Duodenal mucosa (tissue), 2 donors: ENCODE measurements at regions not wholly inside any gene's neighbourhood (a gene's known extent, or its start where the extent isn't known, plus 50 kb on each side); places are given as distances from the start of the nearest gene placed in this dataset.

Source experiments
- H3K27ac ChIP-seq: one replicate; pipeline ENCODE4 v1.7.0; 2013; ENCODE audit warnings: low read depth, low read length
- H3K27me3 ChIP-seq, 2 donors: one replicate each; pipeline ENCODE4 v1.7.0; 2013; ENCODE audit warnings: low read length in 2 of 2, control low read depth in 1 of 2; ENCODE audit not compliant: insufficient read depth in 2 of 2, control insufficient read depth in 1 of 2
- H3K36me3 ChIP-seq, 2 donors: one replicate each; pipeline ENCODE4 v1.7.0; 2013; ENCODE audit warnings: low read length in 2 of 2, control low read depth in 1 of 2; ENCODE audit not compliant: insufficient read depth in 2 of 2, control insufficient read depth in 1 of 2
- H3K4me1 ChIP-seq, 2 donors: one replicate each; pipeline ENCODE4 v1.7.0; 2013; ENCODE audit warnings: low read length in 2 of 2, control low read depth in 1 of 2; ENCODE audit not compliant: insufficient read depth in 2 of 2, control insufficient read depth in 1 of 2
- H3K4me3 ChIP-seq, 2 donors: one replicate each; pipeline ENCODE4 v1.7.0; 2013; ENCODE audit warnings: low read length in 2 of 2, low read depth in 1 of 2
- H3K9ac ChIP-seq, 2 donors: one replicate each; pipeline ENCODE4 v1.7.0; 2013; ENCODE audit warnings: low read length in 2 of 2, low read depth in 1 of 2
- H3K9me3 ChIP-seq, 2 donors: one replicate each; pipeline ENCODE4 v1.7.0; 2013; ENCODE audit warnings: low read length in 2 of 2, control low read depth in 1 of 2; ENCODE audit not compliant: control insufficient read depth in 1 of 2

GRCh38 chr9:119736491-119737454 lies 367.5 kb upstream of the BRINP1 start:
- no peak overlapping the region for H3K4me3 ChIP-seq
- no peaks in the 10 kb centered on the region for H3K36me3 ChIP-seq
- no peak overlapping the region for H3K9ac ChIP-seq
- H3K27ac ChIP-seq: no peak overlapping the region
- peaks cover 0 to 4% of the 10 kb centered on the region in 2 donors for H3K9me3 ChIP-seq
- H3K27me3 ChIP-seq: no peaks in the 10 kb centered on the region
- H3K4me1 ChIP-seq: no peaks in the 10 kb centered on the region

GRCh38 chr9:119727988-119728387 lies 358.8 kb upstream of the BRINP1 start:
- no peak overlapping the region for H3K4me3 ChIP-seq
- no peak overlapping the region for H3K9ac ChIP-seq
- no peak overlapping the region for H3K27ac ChIP-seq
- no peaks in the 10 kb centered on the region for H3K4me1 ChIP-seq
- no peaks in the 10 kb centered on the region for H3K27me3 ChIP-seq
- no peaks in the 10 kb centered on the region for H3K36me3 ChIP-seq
- H3K9me3 ChIP-seq: no peaks in the 10 kb centered on the region

- Histone ChIP-seq H3K36me3 (no peaks in the 10 kb centered on the region), H3K27ac (no peak overlapping the region), H3K4me1 (no peaks in the 10 kb centered on the region), H3K4me3 (no peak overlapping the region), H3K9me3 (no peaks in the 10 kb centered on the region), H3K27me3 (no peaks in the 10 kb centered on the region), H3K9ac (no peak overlapping the region)
Observed at GRCh38 chr9:119726035-119726434, 356.8 kb upstream of the BRINP1 start.

GRCh38 chr9:119722384-119722783 lies 353.1 kb upstream of the BRINP1 start:
- Histone ChIP-seq H3K4me1 (no peaks in the 10 kb centered on the region), H3K27me3 (no peaks in the 10 kb centered on the region), H3K4me3 (no peak overlapping the region), H3K9ac (no peak overlapping the region), H3K27ac (no peak overlapping the region), H3K36me3 (no peaks in the 10 kb centered on the region), H3K9me3 (no peaks in the 10 kb centered on the region)

GRCh38 chr9:119712325-119712724 lies 343.1 kb upstream of the BRINP1 start:
- H3K4me1 ChIP-seq: no peaks in the 10 kb centered on the region
- peaks cover 0 to 4% of the 10 kb centered on the region in 2 donors for H3K9me3 ChIP-seq
- no peak overlapping the region for H3K4me3 ChIP-seq
- no peak overlapping the region for H3K9ac ChIP-seq
- H3K27ac ChIP-seq: no peak overlapping the region
- no peaks in the 10 kb centered on the region for H3K36me3 ChIP-seq
- H3K27me3 ChIP-seq: no peaks in the 10 kb centered on the region

GRCh38 chr9:119709431-119709830 lies 340.2 kb upstream of the BRINP1 start:
- Histone ChIP-seq H3K27me3 (no peaks in the 10 kb centered on the region), H3K9ac (no peak overlapping the region), H3K4me3 (no peak overlapping the region), H3K36me3 (no peaks in the 10 kb centered on the region), H3K4me1 (no peaks in the 10 kb centered on the region), H3K27ac (no peak overlapping the region), H3K9me3 (peaks cover 0 to 4% of the 10 kb centered on the region in 2 donors)

GRCh38 chr9:119707228-119707845 lies 338.1 kb upstream of the BRINP1 start:
- no peak overlapping the region for H3K9ac ChIP-seq
- H3K27me3 ChIP-seq: no peaks in the 10 kb centered on the region
- H3K36me3 ChIP-seq: no peaks in the 10 kb centered on the region
- H3K27ac ChIP-seq: no peak overlapping the region
- H3K9me3 ChIP-seq: peaks cover 0 to 4% of the 10 kb centered on the region in 2 donors
- H3K4me1 ChIP-seq: no peaks in the 10 kb centered on the region
- no peak overlapping the region for H3K4me3 ChIP-seq

- H3K27me3 ChIP-seq: no peaks in the 10 kb centered on the region
- no peak overlapping the region for H3K4me3 ChIP-seq
- H3K27ac ChIP-seq: no peak overlapping the region
- H3K4me1 ChIP-seq: no peaks in the 10 kb centered on the region
- H3K9me3 ChIP-seq: no peaks in the 10 kb centered on the region
- H3K36me3 ChIP-seq: no peaks in the 10 kb centered on the region
- no peak overlapping the region for H3K9ac ChIP-seq
Observed at GRCh38 chr9:119701651-119702050, 332.4 kb upstream of the BRINP1 start.

GRCh38 chr9:119698535-119698934 lies 329.3 kb upstream of the BRINP1 start:
- no peak overlapping the region for H3K9ac ChIP-seq
- H3K36me3 ChIP-seq: no peaks in the 10 kb centered on the region
- no peak overlapping the region for H3K27ac ChIP-seq
- H3K4me3 ChIP-seq: no peak overlapping the region
- H3K27me3 ChIP-seq: no peaks in the 10 kb centered on the region
- H3K4me1 ChIP-seq: no peaks in the 10 kb centered on the region
- no peaks in the 10 kb centered on the region for H3K9me3 ChIP-seq

GRCh38 chr9:119697996-119698395 lies 328.8 kb upstream of the BRINP1 start:
- Histone ChIP-seq H3K4me3 (no peak overlapping the region), H3K9ac (no peak overlapping the region), H3K27me3 (no peaks in the 10 kb centered on the region), H3K9me3 (no peaks in the 10 kb centered on the region), H3K4me1 (no peaks in the 10 kb centered on the region), H3K36me3 (no peaks in the 10 kb centered on the region), H3K27ac (no peak overlapping the region)
